Trophoblast cell (in vitro differentiated cells and primary cell): ENCODE measurements at regions not wholly inside any gene's neighbourhood (a gene's known extent, or its start where the extent isn't known, plus 50 kb on each side); places are given as distances from the start of the nearest gene placed in this dataset.

Source experiments
- DNase-seq, 2 donors: peaks; one replicate each; pipeline ENCODE4 v3.0.0-alpha.2; 2016
- H2AFZ ChIP-seq: 2 replicates; pipeline ENCODE4 v1.6.1; 2013; ENCODE audit warnings: low read length, moderate library complexity, mild to moderate bottlenecking; ENCODE audit not compliant: insufficient read depth, poor library complexity
- H2AK5ac ChIP-seq: 2 replicates; pipeline ENCODE4 v1.6.1; 2013; ENCODE audit warnings: mild to moderate bottlenecking, low read length
- H2BK120ac ChIP-seq: 2 replicates; pipeline ENCODE4 v1.6.1; 2013; ENCODE audit warnings: low read length, mild to moderate bottlenecking, moderate library complexity; ENCODE audit not compliant: insufficient read depth, poor library complexity
- H2BK12ac ChIP-seq: 2 replicates; pipeline ENCODE4 v1.6.1; 2013; ENCODE audit warnings: mild to moderate bottlenecking, low read length, moderate library complexity
- H2BK5ac ChIP-seq: 2 replicates; pipeline ENCODE4 v1.6.1; 2013; ENCODE audit warnings: low read length, low read depth, moderate library complexity, mild to moderate bottlenecking; ENCODE audit not compliant: poor library complexity
- H3K14ac ChIP-seq: 2 replicates; pipeline ENCODE4 v1.6.1; 2013; ENCODE audit warnings: mild to moderate bottlenecking, low read length
- H3K18ac ChIP-seq: 2 replicates; pipeline ENCODE4 v1.6.1; 2013; ENCODE audit warnings: mild to moderate bottlenecking, low read length
- H3K23ac ChIP-seq: 2 replicates; pipeline ENCODE4 v1.6.1; 2013; ENCODE audit warnings: low read length
- H3K27ac ChIP-seq: 2 replicates; pipeline ENCODE4 v1.5.1; 2013; ENCODE audit warnings: low read depth, mild to moderate bottlenecking, inconsistent platforms, low read length, moderate library complexity
- H3K27me3 ChIP-seq: 2 replicates; pipeline ENCODE4 v1.6.1; 2013; ENCODE audit warnings: inconsistent platforms, mild to moderate bottlenecking, low read length, moderate library complexity; ENCODE audit not compliant: insufficient read depth
- H3K36me3 ChIP-seq, 2 experiments: 1 replicate in 1 of 2; 2 replicates in 1 of 2; pipeline ENCODE4 v1.6.1; 2013; ENCODE audit warnings: low read length in 2 of 2, mild to moderate bottlenecking in 2 of 2, moderate library complexity in 1 of 2; ENCODE audit not compliant: insufficient read depth in 2 of 2, control insufficient read depth in 1 of 2
- H3K4ac ChIP-seq: 2 replicates; pipeline ENCODE4 v1.6.1; 2013; ENCODE audit warnings: low read depth, mild to moderate bottlenecking, low read length, moderate library complexity
- H3K4me1 ChIP-seq, 2 experiments: 1 replicate in 1 of 2; 2 replicates in 1 of 2; pipeline ENCODE4 v1.6.1; 2013; ENCODE audit warnings: low read length in 2 of 2, mild to moderate bottlenecking in 2 of 2, moderate library complexity in 1 of 2; ENCODE audit not compliant: insufficient read depth in 2 of 2, control insufficient read depth in 1 of 2
- H3K4me2 ChIP-seq: 2 replicates; pipeline ENCODE4 v1.6.1; 2013; ENCODE audit warnings: inconsistent platforms, mild to moderate bottlenecking, low read length, moderate library complexity
- H3K4me3 ChIP-seq: 2 replicates; pipeline ENCODE4 v1.5.1; 2013; ENCODE audit warnings: mild to moderate bottlenecking, low read depth, low read length, inconsistent platforms
- H3K79me1 ChIP-seq: one replicate; pipeline ENCODE4 v1.6.1; 2013; ENCODE audit warnings: low read length
- H3K79me2 ChIP-seq: 2 replicates; pipeline ENCODE4 v1.6.1; 2013; ENCODE audit warnings: low read length, mild to moderate bottlenecking; ENCODE audit not compliant: control insufficient read depth, insufficient read depth, poor library complexity
- H3K9ac ChIP-seq: 2 replicates; pipeline ENCODE4 v1.6.1; 2013; ENCODE audit warnings: mild to moderate bottlenecking, low read length
- H3K9me3 ChIP-seq: 2 replicates; pipeline ENCODE4 v1.6.1; 2013; ENCODE audit warnings: low read depth, mild to moderate bottlenecking, control low read depth, inconsistent platforms, low read length; ENCODE audit not compliant: insufficient read depth
- H4K12ac ChIP-seq: 2 replicates; pipeline ENCODE4 v1.6.1; 2013; ENCODE audit warnings: low read depth, mild to moderate bottlenecking, low read length, moderate library complexity
- H4K8ac ChIP-seq: 2 replicates; pipeline ENCODE4 v1.6.1; 2013; ENCODE audit warnings: low read depth, mild to moderate bottlenecking, low read length, moderate library complexity
- H4K91ac ChIP-seq: one replicate; pipeline ENCODE4 v1.6.1; 2013; ENCODE audit warnings: low read depth, mild to moderate bottlenecking, low read length, moderate library complexity
- WGBS: extraction: QIAGEN DNeasy Blood & Tissue Kit; methylation state at CpG from one replicate; pipeline ENCODE4 v1.1.7; 2013; ENCODE audit warnings: missing lambda C conversion rate; ENCODE audit not compliant: insufficient read length, insufficient coverage; ENCODE audit errors: extremely low coverage; 5-methylcytosine and 5-hydroxymethylcytosine counted together

DNA sequence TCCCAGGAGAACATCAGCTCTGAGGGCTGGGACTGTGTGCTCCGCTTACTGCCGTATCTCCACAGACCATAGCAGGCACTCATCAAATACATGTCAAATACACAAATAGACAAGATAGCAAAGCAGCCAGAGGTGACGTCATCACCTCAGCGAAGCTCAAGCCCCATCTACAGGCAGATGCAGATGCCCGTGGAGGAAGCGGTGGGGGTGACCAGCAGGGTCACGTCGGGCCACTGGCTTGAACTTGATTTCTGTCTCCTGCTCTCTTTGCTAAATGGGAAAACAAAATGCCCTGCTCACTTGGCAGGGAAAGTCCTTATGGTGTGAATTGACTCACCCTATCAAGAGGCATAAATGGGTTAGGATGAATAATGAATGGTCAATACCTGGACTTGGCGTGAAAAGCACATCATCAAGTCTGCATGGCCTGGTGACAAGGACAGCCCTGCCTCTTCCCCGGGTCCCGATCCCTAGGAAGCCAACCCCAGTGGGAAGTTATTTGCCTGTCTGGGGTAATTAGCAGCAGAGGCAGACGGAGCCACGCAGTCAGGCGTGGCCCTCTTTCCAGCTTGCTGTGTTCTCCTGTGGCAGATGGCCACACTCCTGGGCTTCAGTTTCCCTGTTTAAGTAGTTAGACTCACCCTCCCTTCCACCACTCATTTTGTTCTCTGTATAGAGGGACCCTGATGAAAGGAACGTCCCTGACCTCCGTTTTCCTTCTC, 536.0 kb downstream of the NPHP4 start:
- H2BK120ac ChIP-seq = no peak overlapping the region
- no peak overlapping the region for H3K4me2 ChIP-seq
- H3K79me2 ChIP-seq = no peaks in the 10 kb centered on the region
- H3K9ac ChIP-seq = no peak overlapping the region
- no peak overlapping the region for H4K12ac ChIP-seq
- H4K8ac ChIP-seq = no peak overlapping the region
- no peak overlapping the region for H3K18ac ChIP-seq
- H2BK5ac ChIP-seq = no peak overlapping the region
- no peak overlapping the region for H3K23ac ChIP-seq
- DNase-seq = no peak
- no peaks in the 10 kb centered on the region for H3K27me3 ChIP-seq
- WGBS = no CpG with 5 or more reads among the region's 16 CpGs
- H3K36me3 ChIP-seq = no peaks in the 10 kb centered on the region
- no peak overlapping the region for H3K4me3 ChIP-seq
- no peak overlapping the region for H3K14ac ChIP-seq
- H2AFZ ChIP-seq = no peak overlapping the region
- H3K79me1 ChIP-seq = no peaks in the 10 kb centered on the region
- H3K4me1 ChIP-seq = no peaks in the 10 kb centered on the region
- no peak overlapping the region for H2BK12ac ChIP-seq
- H3K9me3 ChIP-seq = no peaks in the 10 kb centered on the region
- H3K27ac ChIP-seq = no peak overlapping the region
- no peak overlapping the region for H4K91ac ChIP-seq
- no peak overlapping the region for H2AK5ac ChIP-seq
- no peak overlapping the region for H3K4ac ChIP-seq

DNA sequence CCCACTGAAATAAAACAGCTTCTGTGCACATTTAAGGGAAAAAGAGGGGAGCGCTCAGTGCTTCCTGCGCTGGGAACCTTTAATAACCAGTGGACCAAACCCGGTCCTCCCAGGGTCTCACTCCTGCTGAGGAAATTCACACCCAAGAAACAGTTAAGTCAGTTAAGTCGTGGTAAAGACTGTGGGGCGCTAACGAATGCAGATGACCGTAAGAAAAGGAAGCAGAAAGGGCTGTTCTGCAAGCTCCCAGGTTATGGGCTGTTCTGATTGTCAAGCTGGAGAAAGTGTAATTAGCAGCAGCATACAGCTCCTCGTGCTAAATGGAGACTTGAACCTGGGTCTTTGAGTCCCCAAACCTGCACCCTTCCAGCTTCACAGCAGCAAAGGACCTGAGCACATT, 536.6 kb downstream of the NPHP4 start:
- no CpG with 5 or more reads among the region's 8 CpGs for WGBS
- Histone ChIP-seq H3K79me1 (no peaks in the 10 kb centered on the region), H3K36me3 (no peaks in the 10 kb centered on the region)

GRCh38 chr1:5455056-5455455, 537.2 kb downstream of the NPHP4 start:
- no peaks in the 10 kb centered on the region for H3K9me3 ChIP-seq
- no peaks in the 10 kb centered on the region for H3K36me3 ChIP-seq
- H2BK5ac ChIP-seq = no peak overlapping the region
- H3K27me3 ChIP-seq = no peaks in the 10 kb centered on the region
- no peak overlapping the region for H4K8ac ChIP-seq
- no peaks in the 10 kb centered on the region for H3K4me1 ChIP-seq
- H3K9ac ChIP-seq = no peak overlapping the region
- no peak overlapping the region for H3K4ac ChIP-seq
- H3K18ac ChIP-seq = no peak overlapping the region
- no peak overlapping the region for H3K23ac ChIP-seq
- no peak overlapping the region for H2BK12ac ChIP-seq
- H3K4me2 ChIP-seq = no peak overlapping the region
- no peak overlapping the region for H3K27ac ChIP-seq
- no peak overlapping the region for H4K91ac ChIP-seq
- no peak for DNase-seq
- no peaks in the 10 kb centered on the region for H3K79me2 ChIP-seq
- no peak overlapping the region for H2AFZ ChIP-seq
- H3K79me1 ChIP-seq = no peaks in the 10 kb centered on the region
- no peak overlapping the region for H2BK120ac ChIP-seq
- H3K4me3 ChIP-seq = peak overlapping the region; percentile 5
- WGBS = no CpG with 5 or more reads among the region's 9 CpGs
- H2AK5ac ChIP-seq = no peak overlapping the region
- H3K14ac ChIP-seq = no peak overlapping the region
- no peak overlapping the region for H4K12ac ChIP-seq

More for the DNA sequence above, 536.6 kb downstream of the NPHP4 start:
- Histone ChIP-seq H3K4ac (no peak overlapping the region), H3K18ac (no peak overlapping the region), H2AK5ac (no peak overlapping the region), H3K9me3 (no peaks in the 10 kb centered on the region), H2BK5ac (no peak overlapping the region), H2BK120ac (no peak overlapping the region), H2BK12ac (no peak overlapping the region), H3K27ac (no peak overlapping the region), H3K4me2 (no peak overlapping the region), H2AFZ (no peak overlapping the region), H3K4me3 (no peak overlapping the region), H4K91ac (no peak overlapping the region), H4K8ac (no peak overlapping the region), H3K23ac (no peak overlapping the region), H3K14ac (no peak overlapping the region), H4K12ac (no peak overlapping the region), H3K4me1 (no peaks in the 10 kb centered on the region), H3K9ac (no peak overlapping the region), H3K79me2 (no peaks in the 10 kb centered on the region), H3K27me3 (no peaks in the 10 kb centered on the region)
- no peak for DNase-seq

- Histone ChIP-seq H3K79me1 (no peaks in the 10 kb centered on the region), H2BK12ac (no peak overlapping the region), H3K23ac (no peak overlapping the region), H2AFZ (no peak overlapping the region), H3K14ac (no peak overlapping the region), H3K9ac (no peak overlapping the region), H3K4ac (no peak overlapping the region), H3K36me3 (no peaks in the 10 kb centered on the region), H4K91ac (no peak overlapping the region), H3K9me3 (peaks cover 3% of the 10 kb centered on the region), H2BK120ac (no peak overlapping the region), H4K12ac (no peak overlapping the region), H3K4me3 (no peak overlapping the region), H3K27me3 (no peaks in the 10 kb centered on the region), H4K8ac (no peak overlapping the region), H2BK5ac (no peak overlapping the region), H2AK5ac (no peak overlapping the region), H3K18ac (no peak overlapping the region), H3K79me2 (no peaks in the 10 kb centered on the region), H3K27ac (no peak overlapping the region), H3K4me2 (no peak overlapping the region), H3K4me1 (no peaks in the 10 kb centered on the region)
- no CpG with 5 or more reads among the region's 8 CpGs for WGBS
- no peak for DNase-seq
Measured at GRCh38 chr1:5453347-5453746, 538.9 kb downstream of the NPHP4 start.
